Kidney epithelial cell (primary cell): ENCODE measurements at regions not wholly inside any gene's neighbourhood (a gene's known extent, or its start where the extent isn't known, plus 50 kb on each side); places are given as distances from the start of the nearest gene placed in this dataset.
"Not testable (repeated sequence)": the region's sequence is repeated elsewhere in the genome, so short reads cannot be mapped to it uniquely, and the experiment has no call there.

ENCODE experiments used
- DNase-seq: peaks from one replicate; pipeline ENCODE4 v3.0.0-alpha.2; 2010; ENCODE audit warnings: low read depth
- H3K27me3 ChIP-seq: 2 replicates; pipeline ENCODE4 v1.6.0; 2011; ENCODE audit warnings: low read length; ENCODE audit not compliant: control insufficient read depth, insufficient read depth
- H3K36me3 ChIP-seq: 2 replicates; pipeline ENCODE4 v1.5.1; 2011; ENCODE audit warnings: low read length; ENCODE audit not compliant: control insufficient read depth, insufficient read depth
- H3K4me3 ChIP-seq: 2 replicates; pipeline ENCODE4 v1.5.1; 2011; ENCODE audit warnings: low read depth, mild to moderate bottlenecking, control low read depth, low read length
- TF ChIP-seq, protein P1 (sequence below): IDR thresholded peaks from 2 replicates; pipeline ENCODE4 v1.5.1; 2011; ENCODE audit warnings: mild to moderate bottlenecking, moderate library complexity, low read length, control low read depth, inconsistent platforms; ENCODE audit not compliant: insufficient read depth, poor library complexity, severe bottlenecking

- no peaks in the 10 kb centered on the region for H3K36me3 ChIP-seq
- no peaks in the 10 kb centered on the region for H3K27me3 ChIP-seq
- no peak for DNase-seq
- no peak overlapping the region for H3K4me3 ChIP-seq
- TF ChIP-seq, protein P1, sequence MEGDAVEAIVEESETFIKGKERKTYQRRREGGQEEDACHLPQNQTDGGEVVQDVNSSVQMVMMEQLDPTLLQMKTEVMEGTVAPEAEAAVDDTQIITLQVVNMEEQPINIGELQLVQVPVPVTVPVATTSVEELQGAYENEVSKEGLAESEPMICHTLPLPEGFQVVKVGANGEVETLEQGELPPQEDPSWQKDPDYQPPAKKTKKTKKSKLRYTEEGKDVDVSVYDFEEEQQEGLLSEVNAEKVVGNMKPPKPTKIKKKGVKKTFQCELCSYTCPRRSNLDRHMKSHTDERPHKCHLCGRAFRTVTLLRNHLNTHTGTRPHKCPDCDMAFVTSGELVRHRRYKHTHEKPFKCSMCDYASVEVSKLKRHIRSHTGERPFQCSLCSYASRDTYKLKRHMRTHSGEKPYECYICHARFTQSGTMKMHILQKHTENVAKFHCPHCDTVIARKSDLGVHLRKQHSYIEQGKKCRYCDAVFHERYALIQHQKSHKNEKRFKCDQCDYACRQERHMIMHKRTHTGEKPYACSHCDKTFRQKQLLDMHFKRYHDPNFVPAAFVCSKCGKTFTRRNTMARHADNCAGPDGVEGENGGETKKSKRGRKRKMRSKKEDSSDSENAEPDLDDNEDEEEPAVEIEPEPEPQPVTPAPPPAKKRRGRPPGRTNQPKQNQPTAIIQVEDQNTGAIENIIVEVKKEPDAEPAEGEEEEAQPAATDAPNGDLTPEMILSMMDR = no peak
These were observed 308.3 kb upstream of the RGS6 start for GRCh38 chr14:71623939-71624338.

GRCh38 chr14:71625175-71625574, 307.1 kb upstream of the RGS6 start:
- no peaks in the 10 kb centered on the region for H3K27me3 ChIP-seq
- TF ChIP-seq, protein P1 = no peak
- no peak for DNase-seq
- no peak overlapping the region for H3K4me3 ChIP-seq
- H3K36me3 ChIP-seq = no peaks in the 10 kb centered on the region

GRCh38 chr14:71625891-71626701, 306.1 kb upstream of the RGS6 start:
- no peak overlapping the region for H3K4me3 ChIP-seq
- no peaks in the 10 kb centered on the region for H3K36me3 ChIP-seq
- TF ChIP-seq, protein P1 = no peak
- DNase-seq = no peak
- no peaks in the 10 kb centered on the region for H3K27me3 ChIP-seq

DNA sequence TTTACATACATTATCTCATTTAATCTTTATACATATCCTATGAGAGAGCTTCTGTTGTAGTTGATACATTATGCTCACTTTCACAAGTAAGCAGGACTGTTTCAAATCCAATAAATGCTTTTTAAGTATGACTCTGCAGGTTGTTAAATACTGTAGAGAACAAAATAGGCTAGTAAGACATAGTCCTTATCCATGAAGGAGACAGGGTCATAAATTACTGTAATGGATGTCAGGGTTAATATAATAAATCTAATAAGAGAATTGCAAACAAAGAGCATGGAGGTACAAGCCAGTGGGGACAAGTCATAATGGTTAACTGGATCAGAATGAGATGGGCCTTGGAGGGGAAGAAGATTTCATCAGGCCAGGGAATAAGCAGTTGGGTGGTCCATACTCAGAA, 303.8 kb upstream of the RGS6 start:
- Histone ChIP-seq H3K4me3 (no peak overlapping the region), H3K27me3 (no peaks in the 10 kb centered on the region), H3K36me3 (no peaks in the 10 kb centered on the region)
- no peak for DNase-seq
- TF ChIP-seq, protein P1 = no peak

DNA sequence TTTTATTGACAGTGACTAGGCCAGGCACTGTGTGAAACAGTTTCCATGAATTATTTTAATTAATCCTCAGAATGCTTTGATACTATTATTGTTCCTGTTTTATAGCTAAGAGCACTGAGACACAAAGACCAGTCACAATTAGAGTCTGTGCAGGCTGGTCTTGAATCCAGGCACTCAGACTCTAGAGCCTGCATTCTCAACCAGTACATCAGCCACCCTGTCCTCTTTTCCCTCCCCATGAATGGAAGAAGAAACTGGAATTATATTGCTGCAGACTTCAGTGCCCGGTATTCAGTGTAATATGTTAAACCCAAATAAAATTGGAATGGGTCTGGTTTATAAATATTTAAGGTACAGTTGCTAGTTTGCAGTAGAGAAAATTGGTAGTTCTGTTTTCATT, 303.0 kb upstream of the RGS6 start:
- Histone ChIP-seq H3K27me3 (no peaks in the 10 kb centered on the region), H3K36me3 (no peaks in the 10 kb centered on the region), H3K4me3 (no peak overlapping the region)
- TF ChIP-seq, protein P1 = no peak
- DNase-seq = no peak

- TF ChIP-seq, protein P1 = no peak
- no peak for DNase-seq
- H3K36me3 ChIP-seq = no peaks in the 10 kb centered on the region
- no peaks in the 10 kb centered on the region for H3K27me3 ChIP-seq
- no peak overlapping the region for H3K4me3 ChIP-seq
These were observed 302.3 kb upstream of the RGS6 start for GRCh38 chr14:71629765-71630492.

- not testable (repeated sequence) for H3K36me3 ChIP-seq, DNase-seq, H3K4me3 ChIP-seq, H3K27me3 ChIP-seq
These were observed 301.2 kb upstream of the RGS6 start for GRCh38 chr14:71631030-71631429.
